Testis (tissue), 2 donors: ENCODE measurements at regions not wholly inside any gene's neighbourhood (a gene's known extent, or its start where the extent isn't known, plus 50 kb on each side); places are given as distances from the start of the nearest gene placed in this dataset.

Experiments used
- DNase-seq: peaks from one replicate; pipeline ENCODE4 v3.0.0-alpha.2; 2019
- H3K27ac ChIP-seq, 2 donors: fragments of 200-600 bp; sonication (generic); one replicate each; pipeline ENCODE4 v1.5.1; 2019
- H3K27me3 ChIP-seq: fragments of 200-600 bp; sonication (generic); one replicate; pipeline ENCODE4 v1.5.1; 2019
- H3K36me3 ChIP-seq: fragments of 200-600 bp; sonication (generic); one replicate; pipeline ENCODE4 v1.5.1; 2017; ENCODE audit warnings: low read depth; ENCODE audit errors: missing control alignments
- H3K4me1 ChIP-seq: fragments of 200-600 bp; sonication (generic); one replicate; pipeline ENCODE4 v1.5.1; 2019
- H3K4me3 ChIP-seq, 2 donors: fragments of 200-600 bp; sonication (generic); one replicate each; pipeline ENCODE4 v1.5.1; 2017 to 2019
- H3K9me3 ChIP-seq: fragments of 200-600 bp; sonication (generic); one replicate; pipeline ENCODE4 v1.5.1; 2017
- CTCF ChIP-seq, 3 experiments: fragments of 450-650 bp in 2 of 3; fragments of 200-600 bp in 1 of 3; sonication (generic) in 1 of 3; IDR thresholded peaks; one replicate each; pipeline ENCODE4 v1.5.1; 2016 to 2019; ENCODE audit warnings: antibody characterized with exemption in 3 of 3, mild to moderate bottlenecking in 2 of 3, moderate library complexity in 1 of 3
- POLR2A ChIP-seq: fragments of 450-650 bp; IDR thresholded peaks from one replicate; pipeline ENCODE4 v1.6.1; 2017; ENCODE audit warnings: antibody characterized with exemption, mild to moderate bottlenecking, moderate library complexity
- WGBS, 2 donors: methylation state at CpG; one replicate each; pipeline ENCODE4 v1.1.5; 2018; 5-methylcytosine and 5-hydroxymethylcytosine counted together
- intact Hi-C: fragments of 100-400 bp; cut with DNase I; formaldehyde crosslinking; loops from one replicate; pipeline ENCODE4 v1.15.1; 2023; ENCODE audit warnings: low total_unique reads

- Histone ChIP-seq H3K4me3 (no peak overlapping the region), H3K36me3 (no peaks in the 10 kb centered on the region), H3K4me1 (peaks cover 8% of the 10 kb centered on the region), H3K27me3 (no peaks in the 10 kb centered on the region), H3K9me3 (no peaks in the 10 kb centered on the region), H3K27ac (no peak overlapping the region)
- TF ChIP-seq CTCF (IDR thresholded peaks at IDR 0.05) = no peak
- WGBS, 2 donors = 81 to 84% methylated on average over 6 of the region's 6 CpGs
- intact Hi-C loops = no loop called here
- no peak for DNase-seq
These were observed 58.3 kb upstream of the DTNA start for GRCh38 chr18:34651586-34652369.

GRCh38 chr18:34655131-34655530 is 55.0 kb upstream of the DTNA start:
- DNase-seq = no peak
- no peak overlapping the region for H3K27ac ChIP-seq
- H3K9me3 ChIP-seq = no peaks in the 10 kb centered on the region
- 82 to 83% methylated on average over 2 of the region's 2 CpGs for WGBS, 2 donors
- no peaks in the 10 kb centered on the region for H3K27me3 ChIP-seq
- H3K36me3 ChIP-seq = no peaks in the 10 kb centered on the region
- intact Hi-C loops = no loop called here
- H3K4me1 ChIP-seq = peaks cover 13% of the 10 kb centered on the region
- H3K4me3 ChIP-seq = no peak overlapping the region
- TF ChIP-seq CTCF (IDR thresholded peaks at IDR 0.05) = no peak
- no peak for TF ChIP-seq POLR2A

- Histone ChIP-seq H3K27ac (no peak overlapping the region), H3K4me3 (no peak overlapping the region), H3K4me1 (peaks cover 21% of the 10 kb centered on the region), H3K27me3 (no peaks in the 10 kb centered on the region), H3K36me3 (no peaks in the 10 kb centered on the region), H3K9me3 (no peaks in the 10 kb centered on the region)
- no peak for TF ChIP-seq POLR2A
- no peak for TF ChIP-seq CTCF (IDR thresholded peaks at IDR 0.05)
- DNase-seq = peak; percentile 36
- intact Hi-C loops = no loop called here
- WGBS, 2 donors = 54 to 73% methylated on average over 4 of the region's 4 CpGs
These were observed 52.1 kb upstream of the DTNA start for GRCh38 chr18:34657860-34658500.

GRCh38 chr18:34659579-34660517 is 50.2 kb upstream of the DTNA start:
- WGBS, 2 donors = 38 to 44% methylated on average over 8 of the region's 8 CpGs
- no peaks in the 10 kb centered on the region for H3K9me3 ChIP-seq
- TF ChIP-seq POLR2A (no peak), CTCF (IDR thresholded peaks at IDR 0.05) (no peak)
- no peak overlapping the region for H3K4me3 ChIP-seq
- DNase-seq = peak; percentile 91
- peaks cover 21% of the 10 kb centered on the region for H3K4me1 ChIP-seq
- no peaks in the 10 kb centered on the region for H3K27me3 ChIP-seq
- H3K36me3 ChIP-seq = no peaks in the 10 kb centered on the region
- intact Hi-C loops = no loop called here
- H3K27ac ChIP-seq = peak overlapping the region; percentile 46 to 60
